K562 (cell line): ENCODE measurements at regions not wholly inside any gene's neighbourhood (a gene's known extent, or its start where the extent isn't known, plus 50 kb on each side); places are given as distances from the start of the nearest gene placed in this dataset.

ENCODE experiments used
- MNT ChIP-seq, 2 experiments: fragments of 450-650 bp; conservative IDR thresholded peaks; 2 replicates each; pipeline ENCODE4 v1.6.1; 2017; ENCODE audit warnings: mild to moderate bottlenecking in 2 of 2, moderate library complexity in 2 of 2

- no peak for TF ChIP-seq MNT (conservative IDR thresholded peaks at IDR 0.05)
Observed at GRCh38 chrX:98717970-98718369, 1692.1 kb downstream of the PCDH19 start (continued).
